Thoracic aorta (tissue), 2 donors: ENCODE measurements at regions not wholly inside any gene's neighbourhood (a gene's known extent, or its start where the extent isn't known, plus 50 kb on each side); places are given as distances from the start of the nearest gene placed in this dataset.

Experiments used
- ATAC-seq: fragments of 150-250 bp; one replicate; pipeline ENCODE4 v1.8.0; 2017; ENCODE audit warnings: low read depth; ENCODE audit not compliant: insufficient number of reproducible peaks, low FRiP score
- DNase-seq: peaks from one replicate; pipeline ENCODE4 v3.0.0-alpha.2; 2020; ENCODE audit warnings: low spot score
- H3K27ac ChIP-seq, 2 donors: fragments of 200-600 bp; sonication (generic); 1 replicate in 1 of 2; 2 replicates in 1 of 2; pipeline ENCODE4 v1.5.1; 2016; ENCODE audit warnings: mild to moderate bottlenecking in 2 of 2, moderate library complexity in 2 of 2
- H3K27me3 ChIP-seq: fragments of 200-600 bp; sonication (generic); replicated peaks from 2 replicates; pipeline ENCODE4 v1.6.0; 2016; ENCODE audit warnings: mild to moderate bottlenecking; ENCODE audit not compliant: insufficient read depth
- H3K36me3 ChIP-seq: fragments of 200-600 bp; sonication (generic); one replicate; pipeline ENCODE4 v1.5.1; 2016
- H3K4me1 ChIP-seq, 2 donors: fragments of 200-600 bp; sonication (generic); 1 replicate in 1 of 2; 2 replicates in 1 of 2; pipeline versions ENCODE4 v1.5.1 to v1.6.0; 2016; ENCODE audit warnings: low read depth in 2 of 2, mild to moderate bottlenecking in 1 of 2; ENCODE audit not compliant: control insufficient read depth in 1 of 2
- H3K4me3 ChIP-seq: fragments of 200-600 bp; sonication (generic); 2 replicates; pipeline ENCODE4 v1.5.1; 2016; ENCODE audit warnings: mild to moderate bottlenecking
- H3K9me3 ChIP-seq: fragments of 200-600 bp; sonication (generic); 2 replicates; pipeline ENCODE4 v1.5.1; 2016
- CTCF ChIP-seq: fragments of 200-600 bp; sonication (generic); IDR thresholded peaks from one replicate; pipeline ENCODE4 v1.5.1; 2019; ENCODE audit warnings: antibody characterized with exemption

GRCh38 chr6:137371634-137372016, 122.6 kb downstream of the OLIG3 start:
- H3K9me3 ChIP-seq: no peaks in the 10 kb centered on the region
- no peak overlapping the region for H3K27ac ChIP-seq
- TF ChIP-seq CTCF: no peak
- DNase-seq (no peak), ATAC-seq (no peak)
- H3K36me3 ChIP-seq: no peaks in the 10 kb centered on the region
- H3K27me3 ChIP-seq: no peaks in the 10 kb centered on the region
- no peak overlapping the region for H3K4me3 ChIP-seq
- H3K4me1 ChIP-seq: no peaks in the 10 kb centered on the region

- Histone ChIP-seq H3K36me3 (no peaks in the 10 kb centered on the region), H3K4me1 (no peaks in the 10 kb centered on the region), H3K27me3 (no peaks in the 10 kb centered on the region), H3K27ac (no peak overlapping the region), H3K4me3 (no peak overlapping the region), H3K9me3 (no peaks in the 10 kb centered on the region)
- DNase-seq: no peak
- TF ChIP-seq CTCF: no peak
- no peak for ATAC-seq
Observed at GRCh38 chr6:137370871-137371633, 123.1 kb downstream of the OLIG3 start.

DNA sequence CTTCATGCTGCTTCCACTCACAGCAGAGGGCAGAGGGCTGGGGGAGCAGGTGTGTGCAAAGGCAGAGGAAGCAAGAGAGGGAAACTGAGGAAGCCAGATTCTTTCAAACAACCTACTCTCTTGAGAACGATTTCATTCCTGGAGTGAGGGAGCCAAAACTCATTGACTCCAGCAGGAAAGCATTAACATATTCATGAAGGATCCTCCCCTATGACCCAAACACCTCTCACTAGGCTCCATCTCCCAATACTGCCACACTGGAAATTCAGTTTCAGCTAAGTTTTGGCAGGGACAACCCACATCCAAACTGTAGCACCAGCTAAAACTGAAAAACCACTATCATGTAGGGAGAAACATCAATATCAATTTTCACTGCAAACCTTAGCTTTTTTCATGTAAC, 125.1 kb downstream of the OLIG3 start:
- ATAC-seq (no peak), DNase-seq (no peak)

GRCh38 chr6:137365707-137366437, 128.3 kb downstream of the OLIG3 start:
- Histone ChIP-seq H3K4me1 (no peaks in the 10 kb centered on the region), H3K27me3 (no peaks in the 10 kb centered on the region), H3K4me3 (no peak overlapping the region), H3K27ac (no peak overlapping the region), H3K9me3 (no peaks in the 10 kb centered on the region), H3K36me3 (no peaks in the 10 kb centered on the region)
- no peak for DNase-seq
- no peak for TF ChIP-seq CTCF
- ATAC-seq: no peak

More for the DNA sequence above, 125.1 kb downstream of the OLIG3 start:
- Histone ChIP-seq H3K4me3 (no peak overlapping the region), H3K27me3 (no peaks in the 10 kb centered on the region), H3K4me1 (no peaks in the 10 kb centered on the region), H3K27ac (no peak overlapping the region), H3K36me3 (no peaks in the 10 kb centered on the region), H3K9me3 (no peaks in the 10 kb centered on the region)
- TF ChIP-seq CTCF: no peak

GRCh38 chr6:137363805-137364138, 130.4 kb downstream of the OLIG3 start:
- H3K27ac ChIP-seq: no peak overlapping the region

More at GRCh38 chr6:137363805-137364138, 130.4 kb downstream of the OLIG3 start:
- Histone ChIP-seq H3K4me3 (no peak overlapping the region), H3K4me1 (no peaks in the 10 kb centered on the region), H3K36me3 (no peaks in the 10 kb centered on the region), H3K27me3 (no peaks in the 10 kb centered on the region), H3K9me3 (no peaks in the 10 kb centered on the region)
- ATAC-seq (no peak), DNase-seq (no peak)
- no peak for TF ChIP-seq CTCF
